ENCODE measurements at regions not wholly inside any gene's neighbourhood (a gene's known extent, or its start where the extent isn't known, plus 50 kb on each side); places are given as distances from the start of the nearest gene placed in this dataset.
A peak's percentile ranks its signal among the peaks of the same experiment; 100 is the strongest.

DNA sequence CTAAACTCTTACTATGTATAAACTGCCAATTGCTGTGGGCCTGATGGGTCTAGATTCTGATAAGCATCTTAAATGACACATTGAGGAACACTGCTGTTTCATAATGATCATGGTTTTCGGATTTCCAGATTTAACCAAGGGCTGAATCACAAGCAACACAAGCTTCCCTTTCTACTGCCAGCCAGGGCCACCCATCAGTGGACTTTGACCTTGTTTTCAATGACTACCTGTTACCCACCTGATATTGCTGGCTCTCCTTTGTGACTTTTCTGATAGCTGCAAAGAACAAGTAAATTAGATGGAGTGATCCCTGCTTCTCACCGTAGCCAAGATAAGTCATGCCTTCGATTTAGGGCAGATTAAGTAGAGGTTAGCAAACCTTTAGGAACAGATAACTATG is 259.0 kb downstream of the PAX3 start:
- no peak for DNase-seq (ENCODE audit: extremely low read depth, low read depth)
- no peak overlapping the region for H3K4me3 ChIP-seq (replicated peaks; ENCODE audit: low read depth, low read length)
- TF ChIP-seq, protein P1, sequence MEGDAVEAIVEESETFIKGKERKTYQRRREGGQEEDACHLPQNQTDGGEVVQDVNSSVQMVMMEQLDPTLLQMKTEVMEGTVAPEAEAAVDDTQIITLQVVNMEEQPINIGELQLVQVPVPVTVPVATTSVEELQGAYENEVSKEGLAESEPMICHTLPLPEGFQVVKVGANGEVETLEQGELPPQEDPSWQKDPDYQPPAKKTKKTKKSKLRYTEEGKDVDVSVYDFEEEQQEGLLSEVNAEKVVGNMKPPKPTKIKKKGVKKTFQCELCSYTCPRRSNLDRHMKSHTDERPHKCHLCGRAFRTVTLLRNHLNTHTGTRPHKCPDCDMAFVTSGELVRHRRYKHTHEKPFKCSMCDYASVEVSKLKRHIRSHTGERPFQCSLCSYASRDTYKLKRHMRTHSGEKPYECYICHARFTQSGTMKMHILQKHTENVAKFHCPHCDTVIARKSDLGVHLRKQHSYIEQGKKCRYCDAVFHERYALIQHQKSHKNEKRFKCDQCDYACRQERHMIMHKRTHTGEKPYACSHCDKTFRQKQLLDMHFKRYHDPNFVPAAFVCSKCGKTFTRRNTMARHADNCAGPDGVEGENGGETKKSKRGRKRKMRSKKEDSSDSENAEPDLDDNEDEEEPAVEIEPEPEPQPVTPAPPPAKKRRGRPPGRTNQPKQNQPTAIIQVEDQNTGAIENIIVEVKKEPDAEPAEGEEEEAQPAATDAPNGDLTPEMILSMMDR (IDR thresholded peaks at IDR 0.05; ENCODE audit: low read depth, low read length, missing control alignments), result no peak

DNA sequence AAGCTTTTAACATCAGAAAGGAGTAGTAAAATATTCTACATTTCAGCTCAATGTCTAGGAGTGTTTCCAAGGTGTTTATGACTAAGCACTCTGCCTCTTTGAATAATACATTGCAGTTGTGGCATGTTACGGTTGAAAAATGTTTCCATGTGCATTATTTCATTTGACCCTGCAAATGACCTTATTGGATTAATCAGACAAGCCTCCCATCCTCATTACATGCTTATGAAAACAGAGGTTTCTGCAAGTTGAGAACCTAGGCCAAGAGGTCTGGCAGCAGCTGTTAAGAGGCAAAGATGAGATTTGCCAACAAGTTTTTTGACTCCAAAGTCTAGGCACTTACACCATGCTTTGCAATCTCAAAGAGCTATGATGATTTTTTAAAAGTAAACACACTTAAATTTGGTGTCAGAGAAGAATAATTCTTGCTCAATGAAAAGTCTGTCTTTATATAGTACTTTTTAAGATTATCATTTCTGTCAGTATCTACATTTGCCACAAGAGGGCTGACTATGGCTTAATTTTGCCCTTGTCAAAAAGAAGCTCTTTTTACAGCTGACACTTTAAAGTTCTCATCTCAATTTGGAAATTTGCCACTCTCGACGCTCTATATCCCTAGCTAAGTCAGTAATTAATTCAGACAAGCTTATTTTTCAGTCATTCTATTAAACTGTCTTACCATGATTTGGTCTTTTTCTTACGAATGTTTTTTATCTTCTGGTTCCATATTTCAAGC is 260.6 kb downstream of the PAX3 start:
- H3K4me3 ChIP-seq (replicated peaks; ENCODE audit: low read depth, low read length), result no peak overlapping the region
- TF ChIP-seq, protein P1 (IDR thresholded peaks at IDR 0.05; ENCODE audit: low read depth, low read length, missing control alignments), result peak; percentile 34
- DNase-seq (ENCODE audit: extremely low read depth, low read depth), result no peak

DNA sequence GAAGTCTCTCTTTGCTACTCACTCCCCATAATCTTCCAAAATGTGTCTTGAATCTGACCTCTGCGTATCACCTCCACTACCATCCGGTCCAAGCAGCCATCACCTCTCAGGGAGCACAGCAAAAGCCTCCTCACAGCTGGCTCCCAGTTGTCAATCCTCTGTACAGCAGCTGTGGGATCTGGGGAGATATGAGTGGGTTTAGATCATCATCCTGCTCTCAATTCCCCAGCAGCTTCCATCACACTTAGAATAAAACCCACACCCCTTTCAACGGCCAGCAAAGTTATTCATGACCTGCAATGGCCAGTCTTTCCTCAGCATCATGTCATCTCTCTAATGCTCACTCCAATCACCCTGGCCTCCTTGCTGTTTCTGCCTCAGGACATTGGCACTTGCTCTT is 261.6 kb downstream of the PAX3 start:
- no peak overlapping the region for H3K4me3 ChIP-seq (replicated peaks; ENCODE audit: low read depth, low read length)
- DNase-seq (ENCODE audit: extremely low read depth, low read depth), result no peak
- TF ChIP-seq, protein P1 (IDR thresholded peaks at IDR 0.05; ENCODE audit: low read depth, low read length, missing control alignments), result no peak

DNA sequence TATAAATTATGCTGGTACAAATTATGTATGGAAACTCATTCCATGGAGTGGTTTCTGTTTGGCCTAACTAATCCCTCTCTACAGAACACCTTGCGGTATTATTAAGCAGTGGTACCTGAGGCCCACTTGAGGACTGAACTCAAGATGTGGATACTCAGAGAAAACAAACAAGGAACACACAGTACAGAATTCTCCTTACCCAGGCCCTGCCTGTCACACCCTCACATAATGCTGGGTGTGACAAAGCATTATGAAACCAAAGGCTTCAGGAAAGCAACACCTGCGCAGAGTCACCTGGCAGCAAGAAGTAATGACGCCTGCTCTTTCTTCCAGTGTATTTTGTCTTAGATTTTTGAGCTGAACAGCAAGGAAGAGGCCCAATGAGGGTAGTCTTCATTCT is 264.7 kb downstream of the PAX3 start:
- DNase-seq (ENCODE audit: extremely low read depth, low read depth), result no peak
- TF ChIP-seq, protein P1 (IDR thresholded peaks at IDR 0.05; ENCODE audit: low read depth, low read length, missing control alignments), result no peak
- H3K4me3 ChIP-seq (replicated peaks; ENCODE audit: low read depth, low read length), result no peak overlapping the region

DNA sequence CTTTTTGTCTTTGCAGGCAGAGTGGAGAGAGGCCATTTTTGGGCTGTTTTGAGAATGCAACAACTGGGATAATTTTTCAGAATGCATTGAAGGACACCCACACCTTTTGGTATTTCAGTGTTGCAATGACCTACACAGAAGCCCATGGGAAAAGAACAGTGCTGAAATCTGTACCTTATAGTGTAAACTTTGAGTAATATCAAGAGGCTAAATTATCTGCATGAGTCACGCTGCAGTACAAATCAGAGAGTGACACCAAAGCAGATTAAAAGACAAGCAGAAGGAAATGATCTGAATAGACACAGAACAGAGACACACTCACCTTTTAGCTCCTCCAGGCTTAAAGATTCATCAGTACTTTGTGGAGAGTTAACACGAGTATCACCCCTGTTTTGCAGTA is 265.3 kb downstream of the PAX3 start:
- TF ChIP-seq, protein P1 (IDR thresholded peaks at IDR 0.05; ENCODE audit: low read depth, low read length, missing control alignments), result no peak
- no peak for DNase-seq (ENCODE audit: extremely low read depth, low read depth)
- no peak overlapping the region for H3K4me3 ChIP-seq (replicated peaks; ENCODE audit: low read depth, low read length)

DNA sequence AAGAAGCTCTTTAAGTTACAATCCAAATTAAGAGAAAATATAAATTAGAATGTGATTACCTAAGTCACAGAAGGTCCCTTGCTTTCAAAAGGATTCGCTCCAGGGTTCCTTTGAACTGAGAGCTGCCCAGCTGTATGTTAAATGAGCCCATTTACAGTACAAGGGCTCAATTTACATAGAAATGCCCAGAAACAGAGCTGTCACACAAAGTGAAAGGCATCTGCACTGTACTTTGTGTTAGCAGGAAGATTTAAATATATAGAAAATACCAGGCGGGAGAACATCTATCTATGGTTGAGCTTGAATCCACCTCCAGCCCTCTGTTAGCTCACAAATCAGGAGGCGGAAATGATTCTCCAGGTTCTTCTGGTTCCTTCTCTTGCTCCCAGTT is 272.9 kb downstream of the PAX3 start:
- no peak overlapping the region for H3K4me3 ChIP-seq (replicated peaks; ENCODE audit: low read depth, low read length)
- TF ChIP-seq, protein P1 (IDR thresholded peaks at IDR 0.05; ENCODE audit: low read depth, low read length, missing control alignments), result no peak
- DNase-seq (ENCODE audit: extremely low read depth, low read depth), result no peak

Measured in HFF-Myc (cell line).